B cell (primary cell): ENCODE measurements at regions not wholly inside any gene's neighbourhood (a gene's known extent, or its start where the extent isn't known, plus 50 kb on each side); places are given as distances from the start of the nearest gene placed in this dataset.

ENCODE experiments used
- EZH2 ChIP-seq: IDR thresholded peaks from 2 replicates; pipeline ENCODE4 v1.6.1; 2012; ENCODE audit warnings: borderline replicate concordance, low read depth, mild to moderate bottlenecking, moderate library complexity, low read length; ENCODE audit not compliant: insufficient read depth, poor library complexity, severe bottlenecking
- TF ChIP-seq, protein P1 (sequence below): fragments of 200-600 bp; IDR thresholded peaks from one replicate; pipeline ENCODE4 v1.8.0; 2022; ENCODE audit warnings: antibody characterized with exemption, mild to moderate bottlenecking

DNA sequence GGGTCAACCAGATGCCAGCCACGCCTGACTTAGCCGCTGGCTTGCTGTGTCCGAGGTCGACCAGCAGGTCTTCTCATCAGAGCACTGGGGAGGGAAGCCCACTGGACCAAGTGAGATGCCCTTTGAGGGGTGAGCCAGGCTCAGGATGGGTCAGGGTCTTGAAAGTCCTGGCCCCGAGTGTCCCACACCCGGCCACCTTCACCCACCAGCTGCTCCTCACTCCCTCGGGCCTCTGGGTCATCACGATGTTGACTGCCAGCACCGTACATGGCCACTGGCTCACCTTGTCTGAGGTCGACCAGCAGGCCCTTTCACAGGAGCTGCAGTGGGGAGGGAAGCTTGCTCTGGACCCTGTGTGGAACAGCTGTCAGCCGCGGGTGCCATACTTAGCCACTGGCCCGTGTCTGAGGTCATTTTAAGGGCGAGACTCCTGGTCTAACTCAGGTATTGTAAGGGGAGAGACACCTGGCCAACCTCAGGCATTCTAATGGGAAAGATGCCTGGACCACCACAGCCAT, 1361.3 kb downstream of the UQCRFS1 start:
- TF ChIP-seq EZH2: no peak
- TF ChIP-seq, protein P1, sequence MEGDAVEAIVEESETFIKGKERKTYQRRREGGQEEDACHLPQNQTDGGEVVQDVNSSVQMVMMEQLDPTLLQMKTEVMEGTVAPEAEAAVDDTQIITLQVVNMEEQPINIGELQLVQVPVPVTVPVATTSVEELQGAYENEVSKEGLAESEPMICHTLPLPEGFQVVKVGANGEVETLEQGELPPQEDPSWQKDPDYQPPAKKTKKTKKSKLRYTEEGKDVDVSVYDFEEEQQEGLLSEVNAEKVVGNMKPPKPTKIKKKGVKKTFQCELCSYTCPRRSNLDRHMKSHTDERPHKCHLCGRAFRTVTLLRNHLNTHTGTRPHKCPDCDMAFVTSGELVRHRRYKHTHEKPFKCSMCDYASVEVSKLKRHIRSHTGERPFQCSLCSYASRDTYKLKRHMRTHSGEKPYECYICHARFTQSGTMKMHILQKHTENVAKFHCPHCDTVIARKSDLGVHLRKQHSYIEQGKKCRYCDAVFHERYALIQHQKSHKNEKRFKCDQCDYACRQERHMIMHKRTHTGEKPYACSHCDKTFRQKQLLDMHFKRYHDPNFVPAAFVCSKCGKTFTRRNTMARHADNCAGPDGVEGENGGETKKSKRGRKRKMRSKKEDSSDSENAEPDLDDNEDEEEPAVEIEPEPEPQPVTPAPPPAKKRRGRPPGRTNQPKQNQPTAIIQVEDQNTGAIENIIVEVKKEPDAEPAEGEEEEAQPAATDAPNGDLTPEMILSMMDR: no peak
